Esophagus squamous epithelium (tissue), 5 donors: ENCODE measurements at regions not wholly inside any gene's neighbourhood (a gene's known extent, or its start where the extent isn't known, plus 50 kb on each side); places are given as distances from the start of the nearest gene placed in this dataset.

Experiments used
- DNase-seq: peaks from one replicate; lab custom pipeline; 2025; lab: John Stamatoyannopoulos, UW
- H3K27ac ChIP-seq, 4 donors: fragments of 200-600 bp; sonication (generic); one replicate each; pipeline ENCODE4 v1.5.1; 2016 to 2019; ENCODE audit warnings: mild to moderate bottlenecking in 1 of 4
- H3K27me3 ChIP-seq, 4 donors: fragments of 200-600 bp; sonication (generic); 1 replicate in 3 of 4; 2 replicates in 1 of 4; pipeline versions ENCODE4 v1.5.1 to v1.6.0; 2017 to 2021; ENCODE audit warnings: antibody characterized with exemption in 1 of 4
- H3K36me3 ChIP-seq, 3 donors: fragments of 200-600 bp; sonication (generic); one replicate each; pipeline ENCODE4 v1.5.1; 2016 to 2019
- H3K4me1 ChIP-seq, 3 donors: fragments of 200-600 bp; sonication (generic); one replicate each; pipeline ENCODE4 v1.5.1; 2017 to 2019
- H3K4me3 ChIP-seq, 4 donors: fragments of 200-600 bp; sonication (generic); 1 replicate in 3 of 4; 2 replicates in 1 of 4; pipeline ENCODE4 v1.5.1; 2016 to 2019; ENCODE audit warnings: mild to moderate bottlenecking in 2 of 4, moderate library complexity in 1 of 4
- H3K9me3 ChIP-seq, 3 donors: fragments of 200-600 bp; sonication (generic); one replicate each; pipeline ENCODE4 v1.5.1; 2016 to 2019
- POLR2A ChIP-seq, 4 donors: fragments of 450-650 bp; IDR thresholded peaks; one replicate each; pipeline ENCODE4 v1.6.1; 2017; ENCODE audit warnings: antibody characterized with exemption in 4 of 4, mild to moderate bottlenecking in 4 of 4, moderate library complexity in 3 of 4
- WGBS, 2 donors: methylation state at CpG; one replicate each; pipeline ENCODE4 v1.1.5; 2018; 5-methylcytosine and 5-hydroxymethylcytosine counted together
- intact Hi-C: fragments of 100-400 bp; cut with DNase I; formaldehyde crosslinking; loops from one replicate; pipeline ENCODE4 v1.15.0; 2022
- TF ChIP-seq, protein P1 (sequence below), 6 experiments: fragments of 450-650 bp in 4 of 6; fragments of 200-600 bp in 2 of 6; sonication (generic) in 2 of 6; IDR thresholded peaks; one replicate each; pipeline ENCODE4 v1.5.1; 2016 to 2019; ENCODE audit warnings: antibody characterized with exemption in 6 of 6, mild to moderate bottlenecking in 4 of 6, moderate library complexity in 4 of 6
- donor health status: DM: yes; HTN: yes; CAD: no.

- Histone ChIP-seq H3K27me3 (peaks cover 0 to 13% (median 0%) of the 10 kb centered on the region in 4 donors), H3K9me3 (no peaks in the 10 kb centered on the region), H3K4me3 (no peak overlapping the region), H3K36me3 (no peaks in the 10 kb centered on the region), H3K4me1 (peaks cover 0 to 24% (median 0%) of the 10 kb centered on the region in 3 donors), H3K27ac (no peak overlapping the region)
- DNase-seq: no peak
- WGBS, 2 donors: 89 to 90% methylated on average over 11 of the region's 11 CpGs
- intact Hi-C loops: no loop called here
- TF ChIP-seq, protein P1, sequence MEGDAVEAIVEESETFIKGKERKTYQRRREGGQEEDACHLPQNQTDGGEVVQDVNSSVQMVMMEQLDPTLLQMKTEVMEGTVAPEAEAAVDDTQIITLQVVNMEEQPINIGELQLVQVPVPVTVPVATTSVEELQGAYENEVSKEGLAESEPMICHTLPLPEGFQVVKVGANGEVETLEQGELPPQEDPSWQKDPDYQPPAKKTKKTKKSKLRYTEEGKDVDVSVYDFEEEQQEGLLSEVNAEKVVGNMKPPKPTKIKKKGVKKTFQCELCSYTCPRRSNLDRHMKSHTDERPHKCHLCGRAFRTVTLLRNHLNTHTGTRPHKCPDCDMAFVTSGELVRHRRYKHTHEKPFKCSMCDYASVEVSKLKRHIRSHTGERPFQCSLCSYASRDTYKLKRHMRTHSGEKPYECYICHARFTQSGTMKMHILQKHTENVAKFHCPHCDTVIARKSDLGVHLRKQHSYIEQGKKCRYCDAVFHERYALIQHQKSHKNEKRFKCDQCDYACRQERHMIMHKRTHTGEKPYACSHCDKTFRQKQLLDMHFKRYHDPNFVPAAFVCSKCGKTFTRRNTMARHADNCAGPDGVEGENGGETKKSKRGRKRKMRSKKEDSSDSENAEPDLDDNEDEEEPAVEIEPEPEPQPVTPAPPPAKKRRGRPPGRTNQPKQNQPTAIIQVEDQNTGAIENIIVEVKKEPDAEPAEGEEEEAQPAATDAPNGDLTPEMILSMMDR (IDR thresholded peaks at IDR 0.05): no peak
- TF ChIP-seq POLR2A (IDR thresholded peaks at IDR 0.05): no peak
Measured at GRCh38 chr2:128818704-128819491, 500.2 kb upstream of the HS6ST1 start.

DNA sequence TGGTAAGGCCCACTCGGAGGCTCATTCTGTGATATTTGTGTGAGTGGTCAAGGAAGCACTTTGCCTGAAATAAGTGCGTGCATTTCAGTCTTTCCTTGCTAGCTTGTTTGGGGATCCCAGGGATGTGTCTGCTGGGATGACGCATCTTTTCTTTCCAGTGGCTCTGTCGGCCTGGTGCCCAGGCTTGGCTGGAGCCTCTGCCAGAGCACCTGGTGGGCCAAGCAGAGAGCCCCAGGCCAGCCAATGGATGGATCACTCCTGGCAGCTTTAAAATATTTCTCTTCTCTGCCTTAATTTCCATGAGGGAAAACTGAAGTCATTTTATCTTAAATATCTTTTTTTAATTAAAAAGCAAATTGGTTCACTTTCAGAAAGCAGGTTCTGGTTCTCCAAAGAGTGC is 501.8 kb upstream of the HS6ST1 start:
- H3K9me3 ChIP-seq: peaks cover 0 to 5% (median 0%) of the 10 kb centered on the region in 3 donors
- TF ChIP-seq POLR2A (IDR thresholded peaks at IDR 0.05): no peak
- TF ChIP-seq, protein P1 (IDR thresholded peaks at IDR 0.05): no peak
- H3K4me3 ChIP-seq: no peak overlapping the region
- H3K36me3 ChIP-seq: no peaks in the 10 kb centered on the region
- intact Hi-C loops: no loop called here
- peaks cover 0 to 24% (median 0%) of the 10 kb centered on the region in 3 donors for H3K4me1 ChIP-seq
- H3K27ac ChIP-seq: no peak overlapping the region
- DNase-seq: no peak
- peaks cover 0 to 13% (median 0%) of the 10 kb centered on the region in 4 donors for H3K27me3 ChIP-seq
- WGBS, 2 donors: 40 to 75% methylated on average over 4 of the region's 4 CpGs

DNA sequence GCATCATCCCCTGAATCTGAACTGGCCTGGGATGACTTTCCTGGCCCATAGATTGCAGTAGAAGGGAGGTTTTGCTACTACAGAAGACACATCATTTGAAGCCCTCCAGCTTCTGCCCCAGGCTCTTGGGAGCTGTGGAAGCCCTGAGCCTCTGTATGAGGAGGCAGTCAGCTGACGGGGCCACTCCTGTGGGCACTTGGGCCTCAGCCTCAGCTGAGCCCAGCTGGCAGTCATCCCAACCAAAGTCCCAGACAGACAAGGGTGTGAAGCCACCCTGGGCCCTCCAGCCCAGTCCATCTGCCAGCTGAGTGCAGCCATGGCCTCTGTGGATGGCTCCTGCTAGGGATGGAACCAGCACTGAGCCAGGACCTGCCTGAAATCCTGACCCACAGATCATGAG is 502.3 kb upstream of the HS6ST1 start:
- Histone ChIP-seq H3K4me3 (no peak overlapping the region), H3K4me1 (peaks cover 0 to 24% (median 0%) of the 10 kb centered on the region in 3 donors), H3K27ac (no peak overlapping the region), H3K27me3 (peaks cover 0 to 13% (median 0%) of the 10 kb centered on the region in 4 donors), H3K36me3 (no peaks in the 10 kb centered on the region), H3K9me3 (peaks cover 0 to 5% (median 0%) of the 10 kb centered on the region in 3 donors)
- TF ChIP-seq, protein P1 (IDR thresholded peaks at IDR 0.05): no peak
- intact Hi-C loops: no loop called here
- no CpG with 5 or more reads among the region's 1 CpG for WGBS, 2 donors
- no peak for DNase-seq

GRCh38 chr2:128832946-128833663 is 514.4 kb upstream of the HS6ST1 start:
- 40 to 63% methylated on average over 6 to 8 of the region's 8 CpGs for WGBS, 2 donors
- Histone ChIP-seq H3K27me3 (peaks cover 0 to 9% (median 0%) of the 10 kb centered on the region in 4 donors), H3K27ac (no peak overlapping the region), H3K4me1 (peaks cover 0 to 17% (median 0%) of the 10 kb centered on the region in 3 donors), H3K4me3 (no peak overlapping the region), H3K36me3 (no peaks in the 10 kb centered on the region), H3K9me3 (no peaks in the 10 kb centered on the region)
- intact Hi-C loops: no loop called here
- TF ChIP-seq, protein P1 (IDR thresholded peaks at IDR 0.05): no peak
- no peak for TF ChIP-seq POLR2A (IDR thresholded peaks at IDR 0.05)
- no peak for DNase-seq

GRCh38 chr2:128833664-128834027 is 515.0 kb upstream of the HS6ST1 start:
- no peak for DNase-seq
- TF ChIP-seq POLR2A (IDR thresholded peaks at IDR 0.05): no peak
- TF ChIP-seq, protein P1 (IDR thresholded peaks at IDR 0.05): no peak
- Histone ChIP-seq H3K27me3 (peaks cover 0 to 9% (median 0%) of the 10 kb centered on the region in 4 donors), H3K4me1 (peaks cover 0 to 17% (median 0%) of the 10 kb centered on the region in 3 donors), H3K4me3 (no peak overlapping the region), H3K9me3 (no peaks in the 10 kb centered on the region), H3K36me3 (no peaks in the 10 kb centered on the region), H3K27ac (no peak overlapping the region)
- intact Hi-C loops: no loop called here
- 68 to 74% methylated on average over 5 to 6 of the region's 6 CpGs for WGBS, 2 donors
